ENCODE measurements at regions not wholly inside any gene's neighbourhood (a gene's known extent, or its start where the extent isn't known, plus 50 kb on each side); places are given as distances from the start of the nearest gene placed in this dataset.

GRCh38 chr21:35405981-35406380 is 356.9 kb upstream of the RUNX1 start:
- H3K4me2 ChIP-seq (ENCODE audit: low read depth, low read length), result no peak overlapping the region
- H3K27me3 ChIP-seq (replicated peaks; ENCODE audit: insufficient read depth, low read length), result no peaks in the 10 kb centered on the region
- H3K27ac ChIP-seq (ENCODE audit: low read length), result no peak overlapping the region
- no peak overlapping the region for H3K4me3 ChIP-seq (ENCODE audit: low read length)
- no peaks in the 10 kb centered on the region for H3K79me2 ChIP-seq (ENCODE audit: low read length)
- H3K9ac ChIP-seq (ENCODE audit: low read length), result no peak overlapping the region
- no peak for TF ChIP-seq EZH2 (optimal IDR thresholded peaks at IDR 0.05; ENCODE audit: low read depth, low read length)
- no peak for TF ChIP-seq CTCF (IDR thresholded peaks at IDR 0.05; ENCODE audit: low read length)
- TF ChIP-seq EZH2phosphoT487 (IDR thresholded peaks at IDR 0.05; ENCODE audit: low read length), result no peak
- H2AFZ ChIP-seq (ENCODE audit: low read length), result no peak overlapping the region
- no peaks in the 10 kb centered on the region for H3F3A ChIP-seq (ENCODE audit: insufficient read depth, low read length)
- H3K4me1 ChIP-seq (ENCODE audit: low read length), result no peaks in the 10 kb centered on the region
- H3K36me3 ChIP-seq (replicated peaks; ENCODE audit: insufficient read depth, low read length), result no peaks in the 10 kb centered on the region
- DNase-seq, result no peak
- no peaks in the 10 kb centered on the region for H3K9me2 ChIP-seq (replicated peaks; ENCODE audit: insufficient read depth, low read length)
- no peaks in the 10 kb centered on the region for H4K20me1 ChIP-seq (ENCODE audit: insufficient read depth, low read length)
- H3K9me3 ChIP-seq (replicated peaks; ENCODE audit: insufficient read depth, low read length), result no peaks in the 10 kb centered on the region

GRCh38 chr21:35404247-35404646 is 355.1 kb upstream of the RUNX1 start:
- Histone ChIP-seq H3K4me1 (ENCODE audit: low read length) (0 out of 2 replicates have a peak, but pooled peaks cover 6% of the 10 kb centered on the region), H3K4me3 (ENCODE audit: low read length) (no peak overlapping the region), H3K27ac (ENCODE audit: low read length) (no peak overlapping the region), H3K27me3 (replicated peaks; ENCODE audit: insufficient read depth, low read length) (0 out of 2 replicates have a peak, but pooled peaks cover under 1% of the 10 kb centered on the region), H3K9me3 (replicated peaks; ENCODE audit: insufficient read depth, low read length) (no peaks in the 10 kb centered on the region), H3K79me2 (ENCODE audit: low read length) (no peaks in the 10 kb centered on the region), H3K4me2 (ENCODE audit: low read depth, low read length) (no peak overlapping the region), H2AFZ (ENCODE audit: low read length) (no peak overlapping the region), H3K9ac (ENCODE audit: low read length) (no peak overlapping the region), H3K9me2 (replicated peaks; ENCODE audit: insufficient read depth, low read length) (no peaks in the 10 kb centered on the region), H4K20me1 (ENCODE audit: insufficient read depth, low read length) (no peaks in the 10 kb centered on the region), H3K36me3 (replicated peaks; ENCODE audit: insufficient read depth, low read length) (no peaks in the 10 kb centered on the region), H3F3A (ENCODE audit: insufficient read depth, low read length) (no peaks in the 10 kb centered on the region)
- TF ChIP-seq EZH2 (optimal IDR thresholded peaks at IDR 0.05; ENCODE audit: low read depth, low read length), result no peak
- TF ChIP-seq EZH2phosphoT487 (IDR thresholded peaks at IDR 0.05; ENCODE audit: low read length), result no peak
- TF ChIP-seq CTCF (IDR thresholded peaks at IDR 0.05; ENCODE audit: low read length), result no peak
- DNase-seq, result no peak

- 0 out of 2 replicates have a peak, but pooled peaks cover 6% of the 10 kb centered on the region for H3K4me1 ChIP-seq (ENCODE audit: low read length)
- H3F3A ChIP-seq (ENCODE audit: insufficient read depth, low read length), result no peaks in the 10 kb centered on the region
- no peak overlapping the region for H3K9ac ChIP-seq (ENCODE audit: low read length)
- H3K9me2 ChIP-seq (replicated peaks; ENCODE audit: insufficient read depth, low read length), result no peaks in the 10 kb centered on the region
- 0 out of 2 replicates have a peak, but pooled peaks cover 11% of the 10 kb centered on the region for H3K27me3 ChIP-seq (replicated peaks; ENCODE audit: insufficient read depth, low read length)
- no peak overlapping the region for H3K4me3 ChIP-seq (ENCODE audit: low read length)
- no peaks in the 10 kb centered on the region for H3K79me2 ChIP-seq (ENCODE audit: low read length)
- H3K9me3 ChIP-seq (replicated peaks; ENCODE audit: insufficient read depth, low read length), result no peaks in the 10 kb centered on the region
- DNase-seq, result no peak
- TF ChIP-seq EZH2phosphoT487 (IDR thresholded peaks at IDR 0.05; ENCODE audit: low read length), result no peak
- no peak for TF ChIP-seq CTCF (IDR thresholded peaks at IDR 0.05; ENCODE audit: low read length)
- TF ChIP-seq EZH2 (optimal IDR thresholded peaks at IDR 0.05; ENCODE audit: low read depth, low read length), result no peak
- no peaks in the 10 kb centered on the region for H3K36me3 ChIP-seq (replicated peaks; ENCODE audit: insufficient read depth, low read length)
- no peaks in the 10 kb centered on the region for H4K20me1 ChIP-seq (ENCODE audit: insufficient read depth, low read length)
- no peak overlapping the region for H3K4me2 ChIP-seq (ENCODE audit: low read depth, low read length)
- H3K27ac ChIP-seq (ENCODE audit: low read length), result no peak overlapping the region
- H2AFZ ChIP-seq (ENCODE audit: low read length), result no peak overlapping the region
Measured at GRCh38 chr21:35402061-35402460, 353.0 kb upstream of the RUNX1 start.
